Jurkat, Clone E6-1 (cell line): ENCODE measurements at regions not wholly inside any gene's neighbourhood (a gene's known extent, or its start where the extent isn't known, plus 50 kb on each side); places are given as distances from the start of the nearest gene placed in this dataset.
"Not testable (repeated sequence)": the region's sequence is repeated elsewhere in the genome, so short reads cannot be mapped to it uniquely, and the experiment has no call there.

ENCODE experiments used
- DNase-seq: peaks from one replicate; pipeline ENCODE4 v3.0.0-alpha.2; 2011; ENCODE audit warnings: low read depth, low spot score
- H3K4me3 ChIP-seq: 2 replicates; pipeline ENCODE4 v1.5.1; 2011; ENCODE audit warnings: mild to moderate bottlenecking, low read length, control low read depth, moderate library complexity

- H3K4me3 ChIP-seq: no peak overlapping the region
- DNase-seq: no peak
Measured at GRCh38 chrX:42385730-42386129, 392.2 kb downstream of the PPP1R2C start.

- no peak for DNase-seq
- H3K4me3 ChIP-seq: no peak overlapping the region
Measured at GRCh38 chrX:42384956-42385355, 393.0 kb downstream of the PPP1R2C start.

- no peak for DNase-seq
- H3K4me3 ChIP-seq: no peak overlapping the region
Measured at GRCh38 chrX:42378857-42379256, 399.1 kb downstream of the PPP1R2C start.

GRCh38 chrX:42375086-42375485, 402.9 kb downstream of the PPP1R2C start:
- H3K4me3 ChIP-seq: no peak overlapping the region
- no peak for DNase-seq

GRCh38 chrX:42366181-42366580, 411.8 kb downstream of the PPP1R2C start:
- H3K4me3 ChIP-seq: no peak overlapping the region
- DNase-seq: no peak

- no peak overlapping the region for H3K4me3 ChIP-seq
- DNase-seq: no peak
Measured at GRCh38 chrX:42362219-42362618, 415.7 kb downstream of the PPP1R2C start.

- DNase-seq: not testable (repeated sequence)
Measured at GRCh38 chrX:42342981-42343380, 419.6 kb upstream of the CASK start.

More at GRCh38 chrX:42342981-42343380, 419.6 kb upstream of the CASK start:
- H3K4me3 ChIP-seq: not testable (repeated sequence)
